HG03521 (cell line): ENCODE measurements at regions not wholly inside any gene's neighbourhood (a gene's known extent, or its start where the extent isn't known, plus 50 kb on each side); places are given as distances from the start of the nearest gene placed in this dataset.
"Not testable (repeated sequence)": the region's sequence is repeated elsewhere in the genome, so short reads cannot be mapped to it uniquely, and the experiment has no call there.

Experiments
- ATAC-seq: cut with Tn5 transposase; IDR thresholded peaks from one replicate; pipeline ENCODE4 v1.9.1; 2021; ENCODE audit warnings: mild to moderate bottlenecking, moderate library complexity; ENCODE audit not compliant: unreplicated experiment

DNA sequence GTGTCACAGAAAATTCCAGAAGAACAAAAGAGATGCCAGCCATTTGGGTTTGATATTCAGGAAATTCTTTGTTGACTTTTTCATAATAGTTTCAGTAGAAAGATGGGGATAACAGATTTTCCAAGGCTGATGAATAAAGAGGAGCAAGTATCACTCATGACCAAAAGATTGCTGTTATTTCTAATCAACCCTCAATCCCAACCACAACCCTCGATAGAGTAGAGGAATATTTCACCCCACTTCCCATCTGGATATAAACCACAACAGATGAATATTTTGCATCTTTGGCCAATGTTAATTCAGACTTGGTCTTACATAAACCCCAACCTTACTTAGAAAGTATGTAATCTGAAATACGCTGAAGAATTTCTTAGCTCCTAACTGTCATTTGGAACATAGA, 232.4 kb downstream of the SEC16B start:
- no peak for ATAC-seq

- no peak for ATAC-seq
Observed at GRCh38 chr1:177732178-177732577, 237.7 kb downstream of the SEC16B start.

DNA sequence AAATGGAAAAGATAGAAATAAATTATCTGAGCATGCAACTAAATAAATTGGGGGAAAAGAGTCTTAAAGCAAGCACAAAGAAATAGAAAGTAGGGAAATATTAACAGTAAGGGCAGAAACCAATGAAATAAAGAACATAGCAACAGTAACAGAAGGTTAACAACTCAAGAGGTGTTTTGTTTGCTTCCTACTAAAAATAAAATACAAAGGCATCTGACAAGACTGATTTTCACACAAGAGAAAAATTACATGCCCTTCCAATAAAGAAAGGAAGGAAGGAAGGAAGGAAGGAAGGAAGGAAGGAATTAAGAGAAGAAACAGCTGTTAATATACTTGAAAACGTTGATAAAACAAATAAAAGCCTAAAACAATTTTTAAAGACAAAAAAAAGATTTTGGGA, 240.2 kb downstream of the SEC16B start:
- ATAC-seq, result no peak

- ATAC-seq, result no peak
Observed at GRCh38 chr1:177723533-177723932, 246.3 kb downstream of the SEC16B start.

DNA sequence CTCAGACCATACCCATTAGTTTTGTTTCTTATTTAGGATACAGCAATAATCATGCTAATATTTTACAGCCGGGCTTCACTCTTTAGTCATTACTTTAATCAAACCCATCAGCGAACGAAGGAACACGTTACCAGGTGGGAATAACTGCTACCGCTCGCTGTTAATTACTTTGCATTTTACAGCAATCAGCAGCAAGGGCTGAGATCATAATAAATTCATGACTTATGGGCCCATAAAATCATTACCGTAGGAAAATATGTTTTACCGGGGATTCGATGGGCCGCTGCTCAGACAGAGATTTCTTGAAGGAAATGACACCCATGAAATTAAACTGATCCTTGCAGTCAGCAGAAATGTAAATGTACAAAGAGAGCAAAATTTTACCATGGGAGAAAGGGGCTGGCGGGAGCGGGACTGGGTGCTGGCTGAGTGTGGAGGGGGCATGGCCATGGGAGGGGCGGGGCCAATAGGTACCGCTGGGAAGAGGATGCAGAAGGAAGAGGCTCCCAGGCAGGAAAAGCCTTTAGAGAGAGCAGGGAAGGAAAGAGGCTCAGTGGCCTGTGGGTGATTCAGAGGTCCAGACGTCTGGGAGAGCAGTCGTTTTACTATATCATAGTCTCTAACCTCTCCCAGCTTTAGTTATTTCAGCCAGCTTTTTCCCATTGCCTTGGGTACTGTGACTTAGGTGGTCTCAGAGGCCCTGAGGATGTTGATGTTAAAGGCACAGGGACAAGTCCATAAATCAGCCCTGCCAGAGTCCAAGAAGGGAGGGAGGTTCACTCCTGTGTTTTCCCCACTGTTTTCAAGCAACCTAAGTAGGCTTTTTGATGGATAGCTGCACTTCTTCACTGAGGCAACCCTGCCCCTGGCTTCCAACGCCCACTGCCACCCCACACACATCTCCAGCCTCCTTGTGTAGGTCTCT, 258.9 kb downstream of the SEC16B start:
- ATAC-seq, result no peak

DNA sequence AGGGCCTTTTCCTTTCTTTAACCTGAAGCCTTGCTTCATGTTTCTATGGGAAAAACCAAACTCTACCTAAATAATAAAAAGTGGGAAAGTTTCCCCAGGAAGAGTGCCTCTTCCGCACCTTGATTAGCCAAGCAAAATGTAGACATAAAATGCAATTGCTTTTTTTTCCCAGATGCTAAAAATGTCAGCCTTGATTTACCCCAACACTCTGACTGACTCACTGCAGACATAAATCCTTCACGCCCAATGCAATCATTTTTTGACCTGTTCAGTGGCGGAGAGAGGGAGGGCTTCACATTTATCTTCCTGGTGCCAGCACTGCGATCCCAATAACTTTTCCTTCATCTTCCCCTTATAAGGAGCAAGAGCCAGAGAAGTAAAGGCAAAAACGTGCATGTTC, 261.5 kb downstream of the SEC16B start:
- ATAC-seq, result no peak

DNA sequence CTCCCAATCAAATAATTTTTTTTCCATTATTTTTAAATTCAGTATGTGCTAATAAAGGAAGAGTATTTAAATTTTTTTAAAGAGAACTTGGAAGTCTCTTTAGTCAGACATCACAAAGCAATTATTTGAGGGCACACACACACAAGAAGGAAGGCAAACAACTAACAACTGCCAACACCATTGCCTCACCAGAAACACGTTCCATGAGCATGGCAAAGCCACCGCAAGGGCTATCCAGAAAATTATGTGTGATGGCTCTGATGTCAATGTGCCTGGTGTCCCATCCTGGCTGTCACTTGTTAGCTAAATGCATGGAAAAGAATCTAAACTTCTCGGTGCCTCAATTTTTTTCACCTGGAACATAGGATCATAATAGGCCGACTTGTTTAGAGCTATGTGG, 262.9 kb downstream of the SEC16B start:
- no peak for ATAC-seq

DNA sequence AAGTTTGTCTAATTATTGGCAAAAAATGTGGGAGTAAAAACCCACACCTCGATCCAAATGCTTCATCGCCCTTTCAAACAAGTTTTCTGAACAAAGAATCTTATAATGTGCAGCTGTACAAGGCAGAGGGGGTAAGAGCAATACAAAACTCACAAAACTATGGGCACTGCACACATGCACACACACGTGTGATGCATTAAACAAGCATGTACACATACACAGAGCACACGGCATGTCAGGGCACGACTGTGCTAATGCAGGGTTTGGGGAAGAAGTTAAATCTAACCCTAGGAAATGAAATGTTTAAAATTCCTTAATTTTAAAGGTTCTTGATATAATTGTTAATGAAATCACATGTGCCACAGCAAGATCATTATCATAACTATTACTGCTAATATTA, 264.0 kb downstream of the SEC16B start:
- ATAC-seq, result no peak

DNA sequence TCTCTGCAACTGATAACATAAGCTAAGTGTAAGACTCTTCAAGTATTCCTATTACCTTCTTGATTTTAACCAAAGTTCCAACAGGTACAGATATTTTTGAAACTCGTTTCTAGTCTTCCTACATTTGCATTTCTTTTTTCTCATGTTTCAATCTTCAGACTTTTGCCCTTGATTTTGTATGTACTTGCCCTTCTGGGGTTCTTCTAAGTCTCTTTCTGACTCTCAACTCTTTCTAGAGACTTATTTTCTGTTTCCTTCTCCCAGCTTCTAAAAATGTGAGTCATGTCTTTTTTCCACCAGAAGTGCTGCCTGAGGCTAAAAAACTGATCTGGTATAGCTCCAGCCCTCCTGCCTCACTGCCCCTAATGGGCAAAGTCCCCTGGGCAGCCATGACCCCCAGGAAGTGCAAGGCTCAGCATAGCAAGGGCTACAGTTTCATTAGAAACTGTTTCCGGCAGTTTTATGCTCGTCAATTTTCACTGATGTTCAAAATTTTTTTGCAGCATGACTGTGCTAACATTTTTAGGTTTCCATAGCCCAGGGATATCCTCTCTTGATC, 265.9 kb downstream of the SEC16B start:
- ATAC-seq, result no peak

GRCh38 chr1:177701654-177702353, 268.1 kb downstream of the SEC16B start:
- no peak for ATAC-seq

DNA sequence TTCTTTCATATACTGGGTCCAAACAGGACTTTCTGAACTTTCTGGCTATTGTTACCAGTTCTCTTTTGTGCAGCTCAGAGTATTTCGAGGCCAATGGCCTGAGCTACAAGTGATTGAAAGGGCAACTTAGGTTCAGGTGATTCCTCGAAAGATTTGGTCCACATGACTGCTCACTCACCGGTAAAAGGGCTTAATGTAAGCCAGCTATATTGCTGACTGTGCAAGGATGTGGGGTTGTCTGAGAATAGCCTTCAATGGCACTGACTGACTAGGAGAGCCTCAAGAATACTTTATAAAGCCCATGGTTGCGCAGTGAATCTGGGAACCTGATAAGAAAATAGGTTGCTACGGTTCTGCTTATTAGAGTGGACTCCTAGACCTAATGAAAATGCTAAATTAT, 269.0 kb downstream of the SEC16B start:
- no peak for ATAC-seq

GRCh38 chr1:177690996-177691395, 278.9 kb downstream of the SEC16B start:
- ATAC-seq, result no peak

DNA sequence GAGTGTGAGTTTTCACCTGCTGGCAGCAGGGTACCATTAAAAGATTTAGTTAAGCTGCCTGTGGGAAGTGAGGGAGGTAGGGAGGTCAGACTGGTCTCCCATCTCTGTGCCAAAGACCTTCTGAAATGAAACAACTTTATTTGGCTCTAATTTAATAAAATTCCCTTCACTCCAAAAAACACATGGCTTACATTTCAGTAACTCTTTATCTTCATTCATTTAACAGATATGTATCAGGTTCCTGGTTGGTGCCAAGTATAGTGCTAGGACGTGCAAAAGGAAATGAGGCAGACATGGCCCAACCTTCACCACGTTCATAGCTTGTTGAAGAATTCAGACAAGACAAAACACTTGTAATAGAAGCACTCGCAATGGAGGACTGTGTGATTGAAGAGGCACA, 282.3 kb downstream of the SEC16B start:
- no peak for ATAC-seq

- no peak for ATAC-seq
Observed at GRCh38 chr1:177686933-177687332, 282.9 kb downstream of the SEC16B start.

DNA sequence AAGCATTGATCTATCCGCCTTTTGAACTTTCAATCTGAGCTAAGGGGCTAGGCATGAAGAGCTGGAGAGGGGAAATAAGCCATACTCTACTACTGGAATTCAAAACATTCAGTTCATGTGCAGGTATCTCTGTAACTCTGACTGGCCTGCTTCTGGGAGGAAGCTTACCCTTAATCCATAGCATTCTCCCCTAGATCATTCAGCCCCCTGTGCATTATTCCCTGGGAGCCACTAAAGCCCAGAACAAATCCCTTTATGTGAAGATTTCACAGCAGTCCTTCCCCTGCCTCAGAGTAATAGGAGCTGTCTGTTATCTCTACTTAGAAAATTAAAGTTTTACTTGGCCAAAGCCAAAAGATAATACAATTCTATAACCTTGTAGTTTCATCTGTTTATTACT, 300.7 kb downstream of the SEC16B start:
- no peak for ATAC-seq

DNA sequence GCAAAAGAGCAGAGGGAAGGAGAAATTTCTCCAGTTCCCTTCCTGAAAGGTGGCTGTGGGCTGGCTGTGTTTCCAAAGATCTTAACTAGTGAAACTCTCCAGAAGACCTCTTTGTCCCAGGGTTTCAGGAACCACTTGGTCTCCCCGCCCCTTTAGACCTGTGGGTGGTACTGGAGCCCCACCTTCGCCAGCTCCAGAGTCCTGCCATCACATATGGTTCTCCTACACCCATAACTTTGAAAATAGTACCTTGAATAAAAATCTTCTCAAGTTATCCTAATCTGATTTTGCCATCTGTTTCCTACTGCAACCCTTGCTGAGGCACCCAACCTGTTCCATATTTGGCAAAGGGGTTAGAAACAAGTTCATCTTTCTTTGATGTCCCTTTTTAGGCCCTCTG, 303.9 kb downstream of the SEC16B start:
- ATAC-seq, result no peak

- not testable (repeated sequence) for ATAC-seq
Observed at GRCh38 chr1:177664742-177665141, 305.1 kb downstream of the SEC16B start.

DNA sequence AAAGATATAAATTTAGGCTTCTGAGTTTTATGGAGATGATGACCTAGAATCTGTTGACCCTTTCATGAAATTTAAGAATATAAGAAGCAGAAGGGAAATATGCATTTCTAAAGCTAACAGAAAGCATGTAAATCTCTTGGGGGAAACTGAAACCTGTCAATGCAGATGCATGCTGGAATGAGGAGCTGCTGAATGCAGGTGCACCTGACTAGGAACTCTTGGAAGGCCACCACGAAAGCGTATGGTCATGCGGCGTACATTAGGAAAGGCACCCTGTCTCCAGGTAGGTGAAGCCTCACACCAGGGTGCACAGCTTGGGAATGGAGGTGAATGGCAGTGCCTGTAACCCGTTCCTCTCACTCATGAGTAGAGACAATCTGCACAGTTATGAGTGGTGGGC, 309.7 kb downstream of the SEC16B start:
- no peak for ATAC-seq

DNA sequence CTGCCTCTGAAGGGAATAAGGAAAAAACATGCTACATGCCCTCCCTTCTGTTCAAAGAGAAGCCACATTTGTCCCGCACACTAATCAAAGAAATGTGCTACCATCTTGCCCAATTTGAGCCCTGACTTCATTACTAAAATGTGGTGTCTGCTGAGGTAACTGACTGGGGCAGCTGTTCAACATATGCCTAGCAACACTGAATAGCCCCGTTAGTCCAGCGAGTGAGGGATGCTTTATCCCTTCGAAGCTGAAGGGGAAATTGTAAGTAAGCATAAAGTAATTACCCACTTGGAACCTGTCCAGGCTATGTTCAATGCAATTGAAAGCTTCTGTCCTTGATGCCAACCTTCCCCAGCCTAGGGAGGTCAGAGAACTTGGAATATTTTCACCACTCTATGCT, 310.6 kb downstream of the SEC16B start:
- ATAC-seq, result no peak

DNA sequence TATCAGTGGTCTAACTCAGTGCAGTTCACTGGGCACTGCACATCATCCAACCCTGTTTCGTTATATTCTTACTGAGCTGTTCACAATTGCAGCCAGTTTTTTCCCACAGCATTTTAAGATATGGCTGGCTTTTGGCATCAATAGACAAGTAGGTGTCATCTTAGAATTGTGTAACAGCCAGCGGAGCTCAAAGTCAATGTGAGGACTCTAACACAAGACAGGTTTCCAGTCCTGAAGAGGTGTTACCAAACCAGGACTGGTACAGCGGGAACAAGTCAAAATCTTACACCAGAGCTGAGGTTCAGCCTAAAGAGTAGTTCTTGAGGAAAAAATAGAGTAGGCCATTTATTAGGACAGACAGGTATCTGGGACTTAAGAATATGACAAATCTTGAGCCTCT, 313.3 kb downstream of the SEC16B start:
- no peak for ATAC-seq

- ATAC-seq, result no peak
Observed at GRCh38 chr1:177650947-177651346, 318.9 kb downstream of the SEC16B start.

- no peak for ATAC-seq
Observed at GRCh38 chr1:177648731-177649265, 321.1 kb downstream of the SEC16B start.
